ENCODE measurements at regions not wholly inside any gene's neighbourhood (a gene's known extent, or its start where the extent isn't known, plus 50 kb on each side); places are given as distances from the start of the nearest gene placed in this dataset.

GRCh38 chr2:48190230-48190629 is 124.3 kb upstream of the FOXN2 start:
- TF ChIP-seq, protein P1, sequence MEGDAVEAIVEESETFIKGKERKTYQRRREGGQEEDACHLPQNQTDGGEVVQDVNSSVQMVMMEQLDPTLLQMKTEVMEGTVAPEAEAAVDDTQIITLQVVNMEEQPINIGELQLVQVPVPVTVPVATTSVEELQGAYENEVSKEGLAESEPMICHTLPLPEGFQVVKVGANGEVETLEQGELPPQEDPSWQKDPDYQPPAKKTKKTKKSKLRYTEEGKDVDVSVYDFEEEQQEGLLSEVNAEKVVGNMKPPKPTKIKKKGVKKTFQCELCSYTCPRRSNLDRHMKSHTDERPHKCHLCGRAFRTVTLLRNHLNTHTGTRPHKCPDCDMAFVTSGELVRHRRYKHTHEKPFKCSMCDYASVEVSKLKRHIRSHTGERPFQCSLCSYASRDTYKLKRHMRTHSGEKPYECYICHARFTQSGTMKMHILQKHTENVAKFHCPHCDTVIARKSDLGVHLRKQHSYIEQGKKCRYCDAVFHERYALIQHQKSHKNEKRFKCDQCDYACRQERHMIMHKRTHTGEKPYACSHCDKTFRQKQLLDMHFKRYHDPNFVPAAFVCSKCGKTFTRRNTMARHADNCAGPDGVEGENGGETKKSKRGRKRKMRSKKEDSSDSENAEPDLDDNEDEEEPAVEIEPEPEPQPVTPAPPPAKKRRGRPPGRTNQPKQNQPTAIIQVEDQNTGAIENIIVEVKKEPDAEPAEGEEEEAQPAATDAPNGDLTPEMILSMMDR (conservative IDR thresholded peaks at IDR 0.05 in 1 of 2, IDR thresholded peaks at IDR 0.05 in 1 of 2; ENCODE audit: extremely low read depth in 1 of 2, insufficient read depth in 1 of 2, low read depth in 1 of 2, low read length in 2 of 2), result no peak
- no peak for TF ChIP-seq EZH2 (IDR thresholded peaks at IDR 0.05; ENCODE audit: borderline replicate concordance, low read length)

All from mammary epithelial cell (primary cell).